Astrocyte (in vitro differentiated cells and primary cell): ENCODE measurements at regions not wholly inside any gene's neighbourhood (a gene's known extent, or its start where the extent isn't known, plus 50 kb on each side); places are given as distances from the start of the nearest gene placed in this dataset.

ENCODE experiments used
- EZH2 ChIP-seq: IDR thresholded peaks from 2 replicates; pipeline ENCODE4 v1.6.1; 2012; ENCODE audit warnings: mild to moderate bottlenecking, low read length, inconsistent platforms; ENCODE audit not compliant: insufficient read depth
- TF ChIP-seq, protein P1 (sequence below): IDR thresholded peaks from 2 replicates; pipeline ENCODE4 v1.5.1; 2011; ENCODE audit warnings: low read depth, mild to moderate bottlenecking, inconsistent platforms, low read length, moderate library complexity; ENCODE audit not compliant: insufficient read depth

DNA sequence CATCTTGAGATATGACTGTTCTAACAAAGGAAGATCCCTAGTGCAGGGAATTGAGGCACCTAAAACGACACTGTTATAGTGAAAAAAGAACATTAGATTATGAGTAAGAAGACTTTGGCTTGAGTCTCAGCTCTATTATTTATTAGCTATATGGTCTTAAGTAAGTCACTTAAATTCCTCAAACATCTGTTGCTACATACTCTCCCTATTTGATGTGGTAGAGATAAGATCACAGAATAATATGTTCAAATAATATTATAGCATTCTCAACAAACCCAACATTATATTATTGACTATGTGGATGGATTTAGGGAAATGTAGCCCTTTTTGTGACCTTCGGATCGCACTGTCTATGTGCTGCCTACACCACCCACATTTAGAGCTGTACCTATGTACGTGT lies 136.9 kb downstream of the P2RY1 start:
- TF ChIP-seq, protein P1, sequence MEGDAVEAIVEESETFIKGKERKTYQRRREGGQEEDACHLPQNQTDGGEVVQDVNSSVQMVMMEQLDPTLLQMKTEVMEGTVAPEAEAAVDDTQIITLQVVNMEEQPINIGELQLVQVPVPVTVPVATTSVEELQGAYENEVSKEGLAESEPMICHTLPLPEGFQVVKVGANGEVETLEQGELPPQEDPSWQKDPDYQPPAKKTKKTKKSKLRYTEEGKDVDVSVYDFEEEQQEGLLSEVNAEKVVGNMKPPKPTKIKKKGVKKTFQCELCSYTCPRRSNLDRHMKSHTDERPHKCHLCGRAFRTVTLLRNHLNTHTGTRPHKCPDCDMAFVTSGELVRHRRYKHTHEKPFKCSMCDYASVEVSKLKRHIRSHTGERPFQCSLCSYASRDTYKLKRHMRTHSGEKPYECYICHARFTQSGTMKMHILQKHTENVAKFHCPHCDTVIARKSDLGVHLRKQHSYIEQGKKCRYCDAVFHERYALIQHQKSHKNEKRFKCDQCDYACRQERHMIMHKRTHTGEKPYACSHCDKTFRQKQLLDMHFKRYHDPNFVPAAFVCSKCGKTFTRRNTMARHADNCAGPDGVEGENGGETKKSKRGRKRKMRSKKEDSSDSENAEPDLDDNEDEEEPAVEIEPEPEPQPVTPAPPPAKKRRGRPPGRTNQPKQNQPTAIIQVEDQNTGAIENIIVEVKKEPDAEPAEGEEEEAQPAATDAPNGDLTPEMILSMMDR, result no peak
- no peak for TF ChIP-seq EZH2
